ENCODE measurements at regions not wholly inside any gene's neighbourhood (a gene's known extent, or its start where the extent isn't known, plus 50 kb on each side); places are given as distances from the start of the nearest gene placed in this dataset.

GRCh38 chr16:82259731-82260130, 89.7 kb upstream of the MPHOSPH6 start:
- TF ChIP-seq CTCF (IDR thresholded peaks at IDR 0.05; ENCODE audit: insufficient read depth, low read depth, low read length): no peak
- no peak for DNase-seq (ENCODE audit: low read depth)
- no peak overlapping the region for H3K4me3 ChIP-seq (ENCODE audit: low read depth, low read length)

- no peak overlapping the region for H3K4me3 ChIP-seq (ENCODE audit: low read depth, low read length)
- TF ChIP-seq CTCF (IDR thresholded peaks at IDR 0.05; ENCODE audit: insufficient read depth, low read depth, low read length): no peak
- no peak for DNase-seq (ENCODE audit: low read depth)
Measured at GRCh38 chr16:82257990-82258389, 88.0 kb upstream of the MPHOSPH6 start.

GRCh38 chr16:82252582-82252981, 82.6 kb upstream of the MPHOSPH6 start:
- no peak for DNase-seq (ENCODE audit: low read depth)
- TF ChIP-seq CTCF (IDR thresholded peaks at IDR 0.05; ENCODE audit: insufficient read depth, low read depth, low read length): no peak
- no peak overlapping the region for H3K4me3 ChIP-seq (ENCODE audit: low read depth, low read length)

- DNase-seq (ENCODE audit: low read depth): no peak
- TF ChIP-seq CTCF (IDR thresholded peaks at IDR 0.05; ENCODE audit: insufficient read depth, low read depth, low read length): no peak
- no peak overlapping the region for H3K4me3 ChIP-seq (ENCODE audit: low read depth, low read length)
Measured at GRCh38 chr16:82248677-82249076, 78.7 kb upstream of the MPHOSPH6 start.

GRCh38 chr16:82248012-82248656, 78.1 kb upstream of the MPHOSPH6 start:
- DNase-seq (ENCODE audit: low read depth): no peak
- no peak for TF ChIP-seq CTCF (IDR thresholded peaks at IDR 0.05; ENCODE audit: insufficient read depth, low read depth, low read length)
- H3K4me3 ChIP-seq (ENCODE audit: low read depth, low read length): no peak overlapping the region

GRCh38 chr16:82242201-82242600, 72.2 kb upstream of the MPHOSPH6 start:
- TF ChIP-seq CTCF (IDR thresholded peaks at IDR 0.05; ENCODE audit: insufficient read depth, low read depth, low read length): no peak
- no peak overlapping the region for H3K4me3 ChIP-seq (ENCODE audit: low read depth, low read length)
- DNase-seq (ENCODE audit: low read depth): no peak

- TF ChIP-seq CTCF (IDR thresholded peaks at IDR 0.05; ENCODE audit: insufficient read depth, low read depth, low read length): no peak
- H3K4me3 ChIP-seq (ENCODE audit: low read depth, low read length): no peak overlapping the region
- no peak for DNase-seq (ENCODE audit: low read depth)
Measured at GRCh38 chr16:82241469-82242052, 71.5 kb upstream of the MPHOSPH6 start.
